IMR-90 (cell line): ENCODE measurements at regions not wholly inside any gene's neighbourhood (a gene's known extent, or its start where the extent isn't known, plus 50 kb on each side); places are given as distances from the start of the nearest gene placed in this dataset.

Source experiments
- ATAC-seq: fragments of 200-7000 bp; cut with Tn5 transposase; 2 replicates; pipeline ENCODE4 v1.9.1; 2020; ENCODE audit warnings: low read depth, mild to moderate bottlenecking, moderate library complexity
- BruUV-seq: library from RNA; stranded (reverse); fragments of 400-500 nt; replicated peaks from 2 replicates; lab custom pipeline; 2021; lab: Mats Ljungman, UMichigan
- CTCF ChIA-PET: fragments of 300-600 bp; formaldehyde crosslinking; extraction: SDS; loops from one replicate; lab custom pipeline; 2021; ENCODE audit warnings: antibody characterized with exemption; lab: Yijun Ruan, JAX
- POLR2A ChIA-PET: fragments of 300-600 bp; sonication (Branson Sonifier 250); formaldehyde crosslinking; loops from one replicate; lab custom pipeline; 2022; ENCODE audit warnings: antibody characterized with exemption; ENCODE audit not compliant: unreplicated experiment; lab: Charles Lee
- DNase-seq: peaks from one replicate; pipeline ENCODE4 v3.0.0; 2013
- H2AFZ ChIP-seq: replicated peaks from 2 replicates; pipeline ENCODE3; 2013; ENCODE audit warnings: low read length, mild to moderate bottlenecking; ENCODE audit not compliant: poor library complexity
- H2AK5ac ChIP-seq: 2 replicates; pipeline ENCODE4 v1.6.1; 2013; ENCODE audit warnings: low read depth, low read length, inconsistent platforms
- H2AK9ac ChIP-seq: replicated peaks from 2 replicates; pipeline ENCODE3; 2013; ENCODE audit warnings: mild to moderate bottlenecking, low read depth, low read length, moderate library complexity; ENCODE audit not compliant: poor library complexity
- H2BK120ac ChIP-seq: 2 replicates; pipeline ENCODE4 v1.6.1; 2013; ENCODE audit warnings: low read depth, low read length, inconsistent platforms
- H2BK15ac ChIP-seq: 3 replicates; pipeline ENCODE4 v1.6.1; 2013; ENCODE audit warnings: low read depth, low read length, inconsistent platforms
- H2BK20ac ChIP-seq: 2 replicates; pipeline ENCODE4 v1.6.1; 2013; ENCODE audit warnings: low read depth, mild to moderate bottlenecking, inconsistent platforms, low read length, moderate library complexity
- H2BK5ac ChIP-seq: 2 replicates; pipeline ENCODE4 v1.6.1; 2013; ENCODE audit warnings: mild to moderate bottlenecking, low read depth, low read length, inconsistent platforms; ENCODE audit not compliant: poor library complexity, severe bottlenecking
- H3K14ac ChIP-seq: replicated peaks from 2 replicates; pipeline ENCODE4 v1.6.1; 2013; ENCODE audit warnings: low read depth, low read length, inconsistent platforms
- H3K18ac ChIP-seq: 2 replicates; pipeline ENCODE4 v1.6.1; 2013; ENCODE audit warnings: low read depth, low read length, control low read depth
- H3K23ac ChIP-seq: 2 replicates; pipeline ENCODE4 v1.6.1; 2013; ENCODE audit warnings: low read depth, low read length, inconsistent platforms
- H3K27ac ChIP-seq: 2 replicates; pipeline ENCODE4 v1.5.1; 2013; ENCODE audit warnings: mild to moderate bottlenecking, control low read depth, low read length; ENCODE audit not compliant: insufficient read depth
- H3K27me3 ChIP-seq: 2 replicates; pipeline ENCODE4 v1.6.1; 2013; ENCODE audit warnings: low read length; ENCODE audit not compliant: control insufficient read depth, insufficient read depth
- H3K36me3 ChIP-seq: 2 replicates; pipeline ENCODE4 v1.6.1; 2013; ENCODE audit warnings: low read length, mixed read lengths; ENCODE audit not compliant: control insufficient read depth, insufficient read depth
- H3K4ac ChIP-seq: 2 replicates; pipeline ENCODE4 v1.6.1; 2013; ENCODE audit warnings: low read depth, low read length, inconsistent platforms
- H3K4me1 ChIP-seq: 2 replicates; pipeline ENCODE4 v1.6.1; 2013; ENCODE audit warnings: low read length, mixed read lengths; ENCODE audit not compliant: control insufficient read depth, insufficient read depth
- H3K4me2 ChIP-seq: 2 replicates; pipeline ENCODE4 v1.6.1; 2013; ENCODE audit warnings: low read depth, mild to moderate bottlenecking, control low read depth, low read length, moderate library complexity
- H3K4me3 ChIP-seq: 2 replicates; pipeline ENCODE4 v1.5.1; 2013; ENCODE audit warnings: low read depth, mild to moderate bottlenecking, control low read depth, low read length, moderate library complexity; ENCODE audit not compliant: insufficient read depth
- H3K56ac ChIP-seq: 2 replicates; pipeline ENCODE4 v1.6.1; 2013; ENCODE audit warnings: low read length, inconsistent platforms; ENCODE audit not compliant: insufficient read depth; ENCODE audit errors: extremely low read depth
- H3K79me1 ChIP-seq, 2 experiments: 2 replicates each; pipeline ENCODE4 v1.6.1; 2013; ENCODE audit warnings: low read length in 2 of 2, inconsistent platforms in 1 of 2, low read depth in 1 of 2
- H3K9ac ChIP-seq: 2 replicates; pipeline ENCODE4 v1.6.1; 2013; ENCODE audit warnings: low read depth, low read length, control low read depth
- H3K9me1 ChIP-seq: 2 replicates; pipeline ENCODE4 v1.6.1; 2013; ENCODE audit warnings: low read length, inconsistent platforms; ENCODE audit not compliant: insufficient read depth
- H3K9me3 ChIP-seq: 2 replicates; pipeline ENCODE4 v1.6.1; 2013; ENCODE audit warnings: low read length; ENCODE audit not compliant: control insufficient read depth, insufficient read depth
- H4K20me1 ChIP-seq: 2 replicates; pipeline ENCODE4 v1.6.1; 2013; ENCODE audit warnings: low read length, inconsistent platforms; ENCODE audit not compliant: insufficient read depth
- H4K5ac ChIP-seq: 2 replicates; pipeline ENCODE4 v1.6.1; 2013; ENCODE audit warnings: mild to moderate bottlenecking, low read depth, low read length, control low read depth
- H4K8ac ChIP-seq, 2 experiments: 2 replicates each; pipeline ENCODE4 v1.6.1; 2013; ENCODE audit warnings: low read depth in 2 of 2, low read length in 2 of 2, control low read depth in 1 of 2, inconsistent platforms in 1 of 2
- H4K91ac ChIP-seq: 2 replicates; pipeline ENCODE4 v1.6.1; 2013; ENCODE audit warnings: low read depth, low read length, inconsistent platforms; ENCODE audit not compliant: insufficient read depth
- BHLHE40 ChIP-seq: fragments of 150-350 bp; IDR thresholded peaks from 2 replicates; pipeline ENCODE4 v1.6.1; 2016; ENCODE audit warnings: mild to moderate bottlenecking, low read depth, low read length
- CEBPB ChIP-seq: IDR thresholded peaks from 2 replicates; pipeline ENCODE4 v1.6.1; 2012; ENCODE audit warnings: low read depth, low read length, improper control_type of control experiment
- MAZ ChIP-seq: IDR thresholded peaks from 2 replicates; pipeline ENCODE4 v1.6.1; 2012; ENCODE audit warnings: low read depth, mild to moderate bottlenecking, low read length, improper control_type of control experiment, moderate library complexity, borderline replicate concordance
- NFE2L2 ChIP-seq: fragments of 150-350 bp; IDR thresholded peaks from 2 replicates; pipeline ENCODE4 v1.6.1; 2016; ENCODE audit warnings: low read depth, mild to moderate bottlenecking, low read length
- POLR2A ChIP-seq: IDR thresholded peaks from 2 replicates; pipeline ENCODE4 v1.6.1; 2012; ENCODE audit warnings: mild to moderate bottlenecking, low read depth, low read length
- RAD21 ChIP-seq: IDR thresholded peaks from 2 replicates; pipeline ENCODE4 v1.6.1; 2012; ENCODE audit warnings: low read length, improper control_type of control experiment
- RCOR1 ChIP-seq: IDR thresholded peaks from 2 replicates; pipeline ENCODE4 v1.6.1; 2012; ENCODE audit warnings: mild to moderate bottlenecking, low read length, improper control_type of control experiment; ENCODE audit not compliant: insufficient replicate concordance
- RFX5 ChIP-seq: IDR thresholded peaks from 2 replicates; pipeline ENCODE4 v1.8.0; 2012; ENCODE audit warnings: low read depth, mild to moderate bottlenecking, low read length, moderate library complexity
- SMC3 ChIP-seq: fragments of 150-350 bp; IDR thresholded peaks from 2 replicates; pipeline ENCODE4 v1.6.1; 2016; ENCODE audit warnings: low read depth, mild to moderate bottlenecking, antibody characterized with exemption, low read length, moderate library complexity
- dilution Hi-C: fragments of 300-500 bp; cut with HindIII; formaldehyde crosslinking; loops from one replicate; pipeline ENCODE4 v1.14.3; 2018; ENCODE audit warnings: low sequenced_read_pairs; ENCODE audit not compliant: unreplicated experiment
- in situ Hi-C: fragments of 300-500 bp; cut with MboI; formaldehyde crosslinking; loops from 3 replicates; pipeline ENCODE4 v1.14.3; 2019; ENCODE audit warnings: low sequenced_read_pairs, inconsistent platforms, mixed read lengths
- intact Hi-C: fragments of 100-400 bp; cut with micrococcal nuclease; formaldehyde crosslinking; loops from 2 replicates; pipeline ENCODE4 v1.10.0; 2022
- TF ChIP-seq, protein P1 (sequence below): fragments of 150-350 bp; IDR thresholded peaks from 2 replicates; pipeline ENCODE4 v1.6.1; 2016; ENCODE audit warnings: low read depth, mild to moderate bottlenecking, low read length, moderate library complexity, borderline replicate concordance
- TF ChIP-seq, protein P2 (sequence below): conservative IDR thresholded peaks from 2 replicates; pipeline ENCODE4 v1.5.1; 2012; ENCODE audit warnings: mild to moderate bottlenecking, low read depth, low read length, improper control_type of control experiment
- TF ChIP-seq, protein P3 (sequence below): fragments of 150-350 bp; IDR thresholded peaks from 2 replicates; pipeline ENCODE4 v1.6.1; 2017; ENCODE audit warnings: mild to moderate bottlenecking, antibody characterized with exemption, low read length, low read depth

DNA sequence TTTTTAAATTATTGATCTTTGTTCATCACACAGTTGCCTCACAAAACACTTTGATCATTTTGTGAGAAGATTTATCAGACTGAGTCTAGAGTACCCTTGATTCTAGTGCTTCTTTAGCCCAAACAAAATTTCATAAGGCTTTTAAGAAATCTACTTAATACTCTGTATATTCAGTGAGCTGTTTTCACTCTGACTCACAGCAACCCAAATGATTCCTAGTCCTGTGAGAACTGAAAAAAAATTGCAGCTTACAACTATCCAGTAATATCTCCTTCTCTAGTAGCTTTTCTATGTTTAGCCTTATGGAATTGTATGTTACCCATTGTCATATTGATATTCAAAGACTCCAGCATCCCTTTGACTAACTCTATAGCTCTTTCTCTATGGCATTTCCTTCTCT, 915.6 kb downstream of the AMY1C start:
- Histone ChIP-seq H4K8ac (no peak overlapping the region), H3K18ac (no peak overlapping the region), H2BK20ac (no peak overlapping the region), H3K14ac (no peak overlapping the region), H4K20me1 (no peaks in the 10 kb centered on the region), H2AK9ac (no peak overlapping the region), H3K4me1 (no peaks in the 10 kb centered on the region), H3K4ac (no peak overlapping the region), H2BK5ac (no peak overlapping the region), H3K9ac (no peak overlapping the region), H3K4me2 (no peak overlapping the region), H3K4me3 (no peak overlapping the region), H4K91ac (no peak overlapping the region), H3K9me3 (no peaks in the 10 kb centered on the region), H3K23ac (no peak overlapping the region), H3K79me1 (no peaks in the 10 kb centered on the region), H2BK120ac (no peak overlapping the region), H2AK5ac (no peak overlapping the region), H2AFZ (no peak overlapping the region), H3K9me1 (no peaks in the 10 kb centered on the region), H4K5ac (no peak overlapping the region), H2BK15ac (no peak overlapping the region), H3K36me3 (no peaks in the 10 kb centered on the region), H3K27ac (no peak overlapping the region), H3K27me3 (no peaks in the 10 kb centered on the region), H3K56ac (no peak overlapping the region)
- POLR2A ChIA-PET: no interaction called here
- in situ Hi-C loops (no loop called here), intact Hi-C loops (no loop called here), dilution Hi-C loops (no loop called here)
- TF ChIP-seq CEBPB (no peak), SMC3 (no peak), MAZ (no peak), POLR2A (no peak), BHLHE40 (no peak), NFE2L2 (no peak), RAD21 (no peak), RFX5 (no peak), RCOR1 (no peak)
- TF ChIP-seq, protein P1, sequence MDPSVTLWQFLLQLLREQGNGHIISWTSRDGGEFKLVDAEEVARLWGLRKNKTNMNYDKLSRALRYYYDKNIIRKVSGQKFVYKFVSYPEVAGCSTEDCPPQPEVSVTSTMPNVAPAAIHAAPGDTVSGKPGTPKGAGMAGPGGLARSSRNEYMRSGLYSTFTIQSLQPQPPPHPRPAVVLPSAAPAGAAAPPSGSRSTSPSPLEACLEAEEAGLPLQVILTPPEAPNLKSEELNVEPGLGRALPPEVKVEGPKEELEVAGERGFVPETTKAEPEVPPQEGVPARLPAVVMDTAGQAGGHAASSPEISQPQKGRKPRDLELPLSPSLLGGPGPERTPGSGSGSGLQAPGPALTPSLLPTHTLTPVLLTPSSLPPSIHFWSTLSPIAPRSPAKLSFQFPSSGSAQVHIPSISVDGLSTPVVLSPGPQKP: no peak
- TF ChIP-seq, protein P2, sequence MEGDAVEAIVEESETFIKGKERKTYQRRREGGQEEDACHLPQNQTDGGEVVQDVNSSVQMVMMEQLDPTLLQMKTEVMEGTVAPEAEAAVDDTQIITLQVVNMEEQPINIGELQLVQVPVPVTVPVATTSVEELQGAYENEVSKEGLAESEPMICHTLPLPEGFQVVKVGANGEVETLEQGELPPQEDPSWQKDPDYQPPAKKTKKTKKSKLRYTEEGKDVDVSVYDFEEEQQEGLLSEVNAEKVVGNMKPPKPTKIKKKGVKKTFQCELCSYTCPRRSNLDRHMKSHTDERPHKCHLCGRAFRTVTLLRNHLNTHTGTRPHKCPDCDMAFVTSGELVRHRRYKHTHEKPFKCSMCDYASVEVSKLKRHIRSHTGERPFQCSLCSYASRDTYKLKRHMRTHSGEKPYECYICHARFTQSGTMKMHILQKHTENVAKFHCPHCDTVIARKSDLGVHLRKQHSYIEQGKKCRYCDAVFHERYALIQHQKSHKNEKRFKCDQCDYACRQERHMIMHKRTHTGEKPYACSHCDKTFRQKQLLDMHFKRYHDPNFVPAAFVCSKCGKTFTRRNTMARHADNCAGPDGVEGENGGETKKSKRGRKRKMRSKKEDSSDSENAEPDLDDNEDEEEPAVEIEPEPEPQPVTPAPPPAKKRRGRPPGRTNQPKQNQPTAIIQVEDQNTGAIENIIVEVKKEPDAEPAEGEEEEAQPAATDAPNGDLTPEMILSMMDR: no peak
- TF ChIP-seq, protein P3, sequence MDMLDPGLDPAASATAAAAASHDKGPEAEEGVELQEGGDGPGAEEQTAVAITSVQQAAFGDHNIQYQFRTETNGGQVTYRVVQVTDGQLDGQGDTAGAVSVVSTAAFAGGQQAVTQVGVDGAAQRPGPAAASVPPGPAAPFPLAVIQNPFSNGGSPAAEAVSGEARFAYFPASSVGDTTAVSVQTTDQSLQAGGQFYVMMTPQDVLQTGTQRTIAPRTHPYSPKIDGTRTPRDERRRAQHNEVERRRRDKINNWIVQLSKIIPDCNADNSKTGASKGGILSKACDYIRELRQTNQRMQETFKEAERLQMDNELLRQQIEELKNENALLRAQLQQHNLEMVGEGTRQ: no peak
- CTCF ChIA-PET: no interaction called here
- ATAC-seq (no peak), DNase-seq (no peak)
- no TSS peak for BruUV-seq
